ENCODE measurements at regions not wholly inside any gene's neighbourhood (a gene's known extent, or its start where the extent isn't known, plus 50 kb on each side); places are given as distances from the start of the nearest gene placed in this dataset.

DNA sequence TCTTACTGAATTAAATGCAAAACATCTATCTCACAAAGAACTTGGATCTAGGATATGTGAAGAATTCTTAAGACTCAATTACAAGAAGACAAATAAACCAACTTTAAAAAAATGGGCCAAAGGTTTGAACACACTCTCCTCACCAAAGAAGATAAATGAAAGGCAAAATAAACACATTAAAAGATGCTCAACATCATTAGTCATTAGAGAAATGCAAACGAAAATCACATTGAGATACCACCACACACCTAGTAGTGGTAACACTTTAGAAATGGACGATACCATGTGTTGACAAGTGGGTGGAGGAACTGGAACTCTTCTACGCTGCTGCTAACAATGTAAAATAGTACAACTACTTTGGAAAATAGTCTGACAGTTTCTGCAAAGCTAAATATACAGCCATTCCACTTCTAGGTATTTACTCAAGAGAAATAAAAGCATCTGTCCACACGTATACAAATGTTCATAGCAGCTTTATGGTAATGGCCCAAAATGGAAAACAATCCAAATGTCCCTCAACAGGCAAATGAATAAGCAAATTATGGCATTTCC lies 194.3 kb downstream of the RHOU start:
- H3K9ac ChIP-seq (ENCODE audit: insufficient read length, low read depth) = no peak overlapping the region
- peaks cover 5% of the 10 kb centered on the region for H3K27me3 ChIP-seq (ENCODE audit: insufficient read depth, insufficient read length)
- H3K4me3 ChIP-seq (ENCODE audit: insufficient read length, low read depth) = no peak overlapping the region
- no peaks in the 10 kb centered on the region for H3K36me3 ChIP-seq (ENCODE audit: insufficient read depth, insufficient read length, low read length)
- no peaks in the 10 kb centered on the region for H3K9me3 ChIP-seq (ENCODE audit: insufficient read depth, low read length)
- H3K4me1 ChIP-seq (ENCODE audit: insufficient read depth, insufficient read length) = no peaks in the 10 kb centered on the region
- TF ChIP-seq YY1 (IDR thresholded peaks at IDR 0.05; ENCODE audit: insufficient read depth, insufficient read length) (no peak), SUZ12 (IDR thresholded peaks at IDR 0.05; ENCODE audit: extremely low read depth, insufficient read depth, insufficient read length) (no peak), ZNF274 (IDR thresholded peaks at IDR 0.05; ENCODE audit: low read depth, low read length) (no peak)
- no peak for DNase-seq (ENCODE audit: low read depth, low spot score)

DNA sequence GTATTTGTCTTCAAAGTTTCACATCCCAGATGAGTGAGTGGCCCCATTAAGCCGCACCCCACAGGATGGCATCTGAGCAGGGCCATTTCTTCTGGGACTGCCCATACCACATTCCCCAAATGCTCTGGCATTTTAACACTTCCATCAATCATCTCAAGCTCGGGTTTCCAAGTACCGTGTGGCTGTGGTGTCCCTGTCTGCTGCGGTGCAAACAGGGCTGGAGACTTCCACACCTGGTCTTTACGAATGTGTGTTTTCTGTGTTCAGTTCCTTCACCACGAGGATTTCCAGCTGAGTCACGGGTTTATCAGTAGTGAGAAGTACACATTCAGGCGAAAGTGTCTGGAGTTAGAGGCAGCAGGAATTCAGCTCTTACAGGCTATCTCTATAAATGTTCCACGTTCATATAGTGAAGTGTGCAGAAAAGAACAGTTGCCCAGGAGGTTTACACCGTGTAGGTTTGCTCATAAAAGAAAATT lies 195.2 kb downstream of the RHOU start:
- no peaks in the 10 kb centered on the region for H3K9me3 ChIP-seq (ENCODE audit: insufficient read depth, low read length)
- no peak overlapping the region for H3K4me3 ChIP-seq (ENCODE audit: insufficient read length, low read depth)
- TF ChIP-seq SUZ12 (IDR thresholded peaks at IDR 0.05; ENCODE audit: extremely low read depth, insufficient read depth, insufficient read length) (no peak), ZNF274 (IDR thresholded peaks at IDR 0.05; ENCODE audit: low read depth, low read length) (no peak)
- no peak overlapping the region for H3K9ac ChIP-seq (ENCODE audit: insufficient read length, low read depth)
- H3K4me1 ChIP-seq (ENCODE audit: insufficient read depth, insufficient read length) = peaks cover 4% of the 10 kb centered on the region
- peaks cover 5% of the 10 kb centered on the region for H3K27me3 ChIP-seq (ENCODE audit: insufficient read depth, insufficient read length)
- no peak for DNase-seq (ENCODE audit: low read depth, low spot score)
- no peaks in the 10 kb centered on the region for H3K36me3 ChIP-seq (ENCODE audit: insufficient read depth, insufficient read length, low read length)

DNA sequence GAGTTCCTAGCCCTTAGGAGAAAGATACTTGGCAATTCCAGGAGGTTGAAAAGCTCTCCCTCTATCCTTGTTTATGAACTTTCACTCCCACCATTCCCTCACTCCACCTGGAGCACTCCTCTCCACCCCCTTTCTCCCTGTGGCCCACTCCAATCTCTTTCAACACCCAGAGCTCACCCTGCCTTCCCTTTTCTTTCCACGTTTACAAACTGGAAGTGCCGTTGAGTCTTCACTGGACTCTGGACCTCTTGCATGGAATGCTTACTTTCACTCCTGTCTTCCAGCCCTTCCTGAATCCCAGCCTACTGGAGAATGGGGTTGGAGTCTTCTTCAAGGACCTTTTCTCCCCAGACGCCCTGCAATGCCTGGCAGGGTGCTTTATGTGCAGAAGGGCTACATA lies 198.5 kb downstream of the RHOU start:
- DNase-seq (ENCODE audit: low read depth, low spot score) = no peak
- Histone ChIP-seq H3K36me3 (ENCODE audit: insufficient read depth, insufficient read length, low read length) (no peaks in the 10 kb centered on the region), H3K4me3 (ENCODE audit: insufficient read length, low read depth) (no peak overlapping the region), H3K9me3 (ENCODE audit: insufficient read depth, low read length) (no peaks in the 10 kb centered on the region), H3K27me3 (ENCODE audit: insufficient read depth, insufficient read length) (peaks cover 1% of the 10 kb centered on the region), H3K9ac (ENCODE audit: insufficient read length, low read depth) (no peak overlapping the region), H3K4me1 (ENCODE audit: insufficient read depth, insufficient read length) (peaks cover 13% of the 10 kb centered on the region)
- TF ChIP-seq YY1 (IDR thresholded peaks at IDR 0.05; ENCODE audit: insufficient read depth, insufficient read length) (no peak), SUZ12 (IDR thresholded peaks at IDR 0.05; ENCODE audit: extremely low read depth, insufficient read depth, insufficient read length) (no peak), ZNF274 (IDR thresholded peaks at IDR 0.05; ENCODE audit: low read depth, low read length) (no peak)

DNA sequence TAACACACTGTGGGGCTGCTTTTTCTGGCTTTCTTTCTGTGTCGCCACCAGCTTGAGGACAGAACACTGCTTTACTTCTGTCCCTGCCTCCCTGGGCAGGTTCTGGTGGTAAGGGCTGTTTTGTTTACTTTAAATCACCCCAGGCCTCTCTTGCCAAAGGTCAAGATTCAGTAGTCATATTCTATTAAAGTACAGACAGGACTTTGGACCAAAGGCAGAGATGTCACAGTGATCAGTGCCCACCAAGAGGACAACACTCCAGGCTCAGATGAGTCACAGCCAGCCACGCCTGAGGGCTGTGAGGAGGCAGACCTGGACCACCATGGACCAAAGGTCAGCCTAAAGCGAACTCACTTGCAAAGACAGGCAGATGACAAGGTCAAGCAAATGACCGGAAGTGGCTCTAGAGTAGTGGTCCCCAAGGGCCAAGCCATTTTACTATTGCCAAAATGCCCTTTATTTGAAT lies 200.0 kb downstream of the RHOU start:
- Histone ChIP-seq H3K9ac (ENCODE audit: insufficient read length, low read depth) (no peak overlapping the region), H3K36me3 (ENCODE audit: insufficient read depth, insufficient read length, low read length) (no peaks in the 10 kb centered on the region), H3K27me3 (ENCODE audit: insufficient read depth, insufficient read length) (no peaks in the 10 kb centered on the region), H3K4me1 (ENCODE audit: insufficient read depth, insufficient read length) (peaks cover 21% of the 10 kb centered on the region), H3K9me3 (ENCODE audit: insufficient read depth, low read length) (no peaks in the 10 kb centered on the region), H3K4me3 (ENCODE audit: insufficient read length, low read depth) (no peak overlapping the region)
- no peak for TF ChIP-seq ZNF274 (IDR thresholded peaks at IDR 0.05; ENCODE audit: low read depth, low read length)
- DNase-seq (ENCODE audit: low read depth, low spot score) = no peak

DNA sequence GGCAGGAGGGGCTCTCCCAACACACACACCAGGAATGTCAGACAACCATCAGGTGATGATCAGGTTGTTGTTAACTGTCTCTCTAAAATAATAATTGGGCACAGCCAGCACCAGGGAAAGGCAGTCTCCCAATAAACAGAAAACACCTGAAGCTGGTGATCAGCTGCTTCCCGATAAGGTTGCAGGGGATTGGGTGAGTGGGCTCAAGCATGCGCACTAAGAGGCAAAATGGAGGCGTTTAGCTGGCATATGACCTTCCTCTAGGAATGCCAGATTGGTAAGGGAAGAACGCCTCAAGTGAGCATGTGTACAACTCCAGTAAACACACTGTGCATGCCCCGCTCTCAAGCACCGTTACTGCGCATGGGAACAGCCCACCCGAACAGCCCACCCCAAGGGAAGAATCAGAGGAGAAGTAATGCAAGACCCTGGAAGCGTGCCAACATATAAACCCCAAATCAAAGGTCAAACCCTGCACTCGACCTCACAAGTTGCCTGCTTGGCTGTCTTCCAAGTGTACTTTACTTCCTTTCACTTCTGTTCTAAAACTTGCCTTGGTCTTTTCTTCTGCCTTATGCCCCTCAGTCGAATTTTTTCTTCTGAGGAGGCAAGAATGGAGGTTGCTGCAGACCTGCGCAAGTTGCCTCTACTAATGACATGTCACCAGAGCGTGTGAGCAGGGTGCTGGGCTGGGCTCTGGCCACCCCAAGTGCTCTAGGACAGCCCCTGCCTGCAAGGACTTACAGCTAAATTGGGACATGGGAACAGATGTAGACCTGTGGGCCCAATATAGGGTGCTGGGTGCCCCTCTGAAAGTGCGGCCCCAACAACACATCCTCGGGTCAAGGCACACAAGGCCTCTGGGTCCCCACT lies 200.8 kb downstream of the RHOU start:
- no peak for DNase-seq (ENCODE audit: low read depth, low spot score)
- H3K4me1 ChIP-seq (ENCODE audit: insufficient read depth, insufficient read length) = peaks cover 26% of the 10 kb centered on the region
- no peaks in the 10 kb centered on the region for H3K27me3 ChIP-seq (ENCODE audit: insufficient read depth, insufficient read length)
- H3K9ac ChIP-seq (ENCODE audit: insufficient read length, low read depth) = no peak overlapping the region
- H3K36me3 ChIP-seq (ENCODE audit: insufficient read depth, insufficient read length, low read length) = no peaks in the 10 kb centered on the region
- TF ChIP-seq YY1 (IDR thresholded peaks at IDR 0.05; ENCODE audit: insufficient read depth, insufficient read length) (no peak), ZNF274 (IDR thresholded peaks at IDR 0.05; ENCODE audit: low read depth, low read length) (no peak), SUZ12 (IDR thresholded peaks at IDR 0.05; ENCODE audit: extremely low read depth, insufficient read depth, insufficient read length) (no peak)
- H3K9me3 ChIP-seq (ENCODE audit: insufficient read depth, low read length) = no peaks in the 10 kb centered on the region
- no peak overlapping the region for H3K4me3 ChIP-seq (ENCODE audit: insufficient read length, low read depth)

DNA sequence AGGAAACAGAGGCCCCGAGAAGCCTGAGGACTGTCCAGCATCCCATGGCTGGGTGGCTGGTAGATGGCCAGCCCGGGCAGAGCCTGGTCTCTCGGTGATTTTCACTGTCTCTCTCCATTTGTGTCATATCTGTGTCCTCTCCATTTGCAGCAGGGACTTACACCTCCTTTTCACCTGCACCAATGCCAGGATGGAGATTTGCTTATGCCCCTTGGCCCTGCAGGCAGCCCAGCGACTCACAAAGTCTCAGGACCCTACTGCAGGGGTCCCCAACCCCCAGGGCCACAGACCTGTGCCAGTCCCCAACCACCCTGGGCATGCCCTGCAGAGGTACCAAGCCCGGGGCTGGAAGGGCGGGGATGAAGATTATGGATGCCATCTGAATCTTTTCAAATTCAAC lies 201.6 kb downstream of the RHOU start:
- no peaks in the 10 kb centered on the region for H3K27me3 ChIP-seq (ENCODE audit: insufficient read depth, insufficient read length)
- no peak overlapping the region for H3K9ac ChIP-seq (ENCODE audit: insufficient read length, low read depth)
- peaks cover 26% of the 10 kb centered on the region for H3K4me1 ChIP-seq (ENCODE audit: insufficient read depth, insufficient read length)
- no peaks in the 10 kb centered on the region for H3K36me3 ChIP-seq (ENCODE audit: insufficient read depth, insufficient read length, low read length)
- no peak overlapping the region for H3K4me3 ChIP-seq (ENCODE audit: insufficient read length, low read depth)
- DNase-seq (ENCODE audit: low read depth, low spot score) = no peak
- no peak for TF ChIP-seq YY1 (IDR thresholded peaks at IDR 0.05; ENCODE audit: insufficient read depth, insufficient read length)
- no peak for TF ChIP-seq SUZ12 (IDR thresholded peaks at IDR 0.05; ENCODE audit: extremely low read depth, insufficient read depth, insufficient read length)
- TF ChIP-seq ZNF274 (IDR thresholded peaks at IDR 0.05; ENCODE audit: low read depth, low read length) = no peak
- H3K9me3 ChIP-seq (ENCODE audit: insufficient read depth, low read length) = no peaks in the 10 kb centered on the region

DNA sequence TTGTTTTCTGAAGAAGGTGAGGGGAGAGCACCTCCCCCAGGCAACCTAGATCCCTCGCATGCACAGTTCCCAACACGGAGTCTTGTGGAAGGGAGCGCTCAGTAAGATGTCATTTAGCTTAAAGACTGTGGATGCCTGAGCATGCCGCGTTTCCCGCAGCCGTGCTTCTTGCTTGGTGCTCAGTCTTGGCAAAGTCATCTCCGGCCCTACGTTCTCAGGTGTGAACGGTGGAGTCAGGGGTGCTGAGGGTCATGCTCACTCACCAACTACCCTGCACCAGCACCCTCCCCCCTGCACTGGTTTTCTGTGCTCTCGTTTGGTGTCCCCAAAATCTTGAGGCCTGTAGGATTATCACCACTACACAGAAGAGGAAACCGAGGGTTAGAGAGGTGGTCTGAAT lies 202.1 kb downstream of the RHOU start:
- Histone ChIP-seq H3K36me3 (ENCODE audit: insufficient read depth, insufficient read length, low read length) (no peaks in the 10 kb centered on the region), H3K4me3 (ENCODE audit: insufficient read length, low read depth) (no peak overlapping the region), H3K9me3 (ENCODE audit: insufficient read depth, low read length) (no peaks in the 10 kb centered on the region), H3K27me3 (ENCODE audit: insufficient read depth, insufficient read length) (no peaks in the 10 kb centered on the region), H3K9ac (ENCODE audit: insufficient read length, low read depth) (peak overlapping the region; percentile 52), H3K4me1 (ENCODE audit: insufficient read depth, insufficient read length) (peaks cover 26% of the 10 kb centered on the region)
- TF ChIP-seq SUZ12 (IDR thresholded peaks at IDR 0.05; ENCODE audit: extremely low read depth, insufficient read depth, insufficient read length) = no peak
- no peak for TF ChIP-seq YY1 (IDR thresholded peaks at IDR 0.05; ENCODE audit: insufficient read depth, insufficient read length)
- TF ChIP-seq ZNF274 (IDR thresholded peaks at IDR 0.05; ENCODE audit: low read depth, low read length) = no peak
- DNase-seq (ENCODE audit: low read depth, low spot score) = no peak

All from NT2/D1 (cell line).